SKM-1 (cell line): ENCODE measurements at regions not wholly inside any gene's neighbourhood (a gene's known extent, or its start where the extent isn't known, plus 50 kb on each side); places are given as distances from the start of the nearest gene placed in this dataset.
"Not testable (repeated sequence)": the region's sequence is repeated elsewhere in the genome, so short reads cannot be mapped to it uniquely, and the experiment has no call there.

Experiments used
- DNase-seq: peaks from one replicate; lab custom pipeline; 2025; ENCODE audit not compliant: unreplicated experiment; lab: John Stamatoyannopoulos, UW

GRCh38 chr2:83015035-83015715 lies 1443.9 kb downstream of the SUCLG1 start:
- DNase-seq = no peak

- no peak for DNase-seq
Observed at GRCh38 chr2:83014462-83014861, 1444.6 kb downstream of the SUCLG1 start.

- DNase-seq = no peak
Observed at GRCh38 chr2:83006961-83007360, 1452.1 kb downstream of the SUCLG1 start.

- DNase-seq = no peak
Observed at GRCh38 chr2:83003555-83003954, 1455.5 kb downstream of the SUCLG1 start.

- no peak for DNase-seq
Observed at GRCh38 chr2:83002706-83003105, 1456.4 kb downstream of the SUCLG1 start.

- DNase-seq = peak; percentile 100
Observed at GRCh38 chr2:82998781-82999180, 1460.3 kb downstream of the SUCLG1 start.

- DNase-seq = no peak
Observed at GRCh38 chr2:82996217-82996616, 1462.9 kb downstream of the SUCLG1 start.

- DNase-seq = no peak
Observed at GRCh38 chr2:82994151-82994550, 1464.9 kb downstream of the SUCLG1 start.

- DNase-seq = no peak
Observed at GRCh38 chr2:82993609-82994008, 1465.5 kb downstream of the SUCLG1 start.

GRCh38 chr2:82992968-82993367 lies 1466.1 kb downstream of the SUCLG1 start:
- DNase-seq = no peak

- not testable (repeated sequence) for DNase-seq
Observed at GRCh38 chr2:82987706-82988105, 1471.4 kb downstream of the SUCLG1 start.

GRCh38 chr2:82986899-82987298 lies 1472.2 kb downstream of the SUCLG1 start:
- DNase-seq = no peak

- no peak for DNase-seq
Observed at GRCh38 chr2:82985572-82986197, 1473.4 kb downstream of the SUCLG1 start.

GRCh38 chr2:82968358-82968757 lies 1490.7 kb downstream of the SUCLG1 start:
- DNase-seq = no peak

- DNase-seq = no peak
Observed at GRCh38 chr2:82964341-82964740, 1494.7 kb downstream of the SUCLG1 start.

- DNase-seq = no peak
Observed at GRCh38 chr2:82959727-82960126, 1499.4 kb downstream of the SUCLG1 start.

- DNase-seq = no peak
Observed at GRCh38 chr2:82954868-82955267, 1504.2 kb downstream of the SUCLG1 start.

GRCh38 chr2:82939211-82939610 lies 1519.9 kb downstream of the SUCLG1 start:
- DNase-seq = no peak

- DNase-seq = not testable (repeated sequence)
Observed at GRCh38 chr2:82938321-82938845, 1520.7 kb downstream of the SUCLG1 start.

- no peak for DNase-seq
Observed at GRCh38 chr2:82913566-82913965, 1545.5 kb downstream of the SUCLG1 start.

- DNase-seq = no peak
Observed at GRCh38 chr2:82896117-82896516, 1563.0 kb downstream of the SUCLG1 start.

GRCh38 chr2:82893190-82893589 lies 1565.9 kb downstream of the SUCLG1 start:
- DNase-seq = no peak

GRCh38 chr2:82879803-82880202 lies 1579.3 kb downstream of the SUCLG1 start:
- no peak for DNase-seq
